H1 (cell line): ENCODE measurements at regions not wholly inside any gene's neighbourhood (a gene's known extent, or its start where the extent isn't known, plus 50 kb on each side); places are given as distances from the start of the nearest gene placed in this dataset.
A peak's percentile ranks its signal among the peaks of the same experiment; 100 is the strongest.

Source experiments
- CTCF ChIA-PET: fragments of 300-600 bp; sonication (Branson Sonifier 250); formaldehyde crosslinking; loops from one replicate; lab custom pipeline; 2021; ENCODE audit not compliant: partially characterized antibody; lab: Charles Lee
- POLR2A ChIA-PET: fragments of 300-600 bp; sonication (Branson Sonifier 250); formaldehyde crosslinking; loops from one replicate; lab custom pipeline; 2021; ENCODE audit warnings: inconsistent platforms; ENCODE audit not compliant: partially characterized antibody; lab: Charles Lee
- DNase-seq, 2 experiments: peaks; one replicate each; pipeline versions ENCODE4 v3.0.0 to v3.0.0-alpha.2; 2010 to 2022; ENCODE audit warnings: low spot score in 2 of 2, low read depth in 1 of 2, mixed read lengths in 1 of 2
- FAIRE-seq: peaks from 2 replicates; lab custom pipeline; 2011; peaks lifted over from hg19 to GRCh38; lab: Jason Lieb, UNC
- H2AFZ ChIP-seq: 2 replicates; pipeline ENCODE4 v1.8.1; 2012; ENCODE audit warnings: low read length, inconsistent platforms
- H2AK5ac ChIP-seq: 2 replicates; pipeline ENCODE4 v1.6.1; 2013; ENCODE audit warnings: low read depth, low read length
- H2BK120ac ChIP-seq: replicated peaks from 2 replicates; pipeline ENCODE3; 2013; ENCODE audit warnings: low read depth, low read length, inconsistent platforms
- H2BK12ac ChIP-seq: 2 replicates; pipeline ENCODE4 v1.6.1; 2013; ENCODE audit warnings: low read depth, low read length
- H2BK15ac ChIP-seq: 2 replicates; pipeline ENCODE4 v1.6.1; 2013; ENCODE audit warnings: low read length
- H2BK20ac ChIP-seq: 2 replicates; pipeline ENCODE4 v1.6.1; 2013; ENCODE audit warnings: low read length
- H2BK5ac ChIP-seq: 2 replicates; pipeline ENCODE4 v1.6.1; 2013; ENCODE audit warnings: low read depth, low read length
- H3K14ac ChIP-seq: 2 replicates; pipeline ENCODE4 v1.6.1; 2013; ENCODE audit warnings: inconsistent platforms; ENCODE audit not compliant: insufficient read length
- H3K18ac ChIP-seq: 2 replicates; pipeline ENCODE4 v1.6.1; 2013; ENCODE audit warnings: low read length; ENCODE audit errors: extremely low read depth
- H3K23ac ChIP-seq: 2 replicates; pipeline ENCODE4 v1.6.1; 2013; ENCODE audit warnings: inconsistent platforms; ENCODE audit not compliant: insufficient read length
- H3K23me2 ChIP-seq: 2 replicates; pipeline ENCODE4 v1.6.1; 2013; ENCODE audit warnings: low read depth, low read length
- H3K27ac ChIP-seq: 2 replicates; pipeline ENCODE4 v1.6.1; 2011; ENCODE audit warnings: low read depth, low read length, inconsistent platforms
- H3K27me3 ChIP-seq, 4 experiments: replicated peaks in 1 of 4; 1 replicate in 1 of 4; 2 replicates in 3 of 4; pipeline versions ENCODE4 v1.6.1 to v1.8.1; 2011 to 2013; ENCODE audit warnings: low read length in 3 of 4, mild to moderate bottlenecking in 3 of 4, inconsistent platforms in 2 of 4, mixed read lengths in 2 of 4, moderate library complexity in 1 of 4; ENCODE audit not compliant: control insufficient read depth in 3 of 4, insufficient read depth in 3 of 4; ENCODE audit errors: extremely low read depth in 1 of 4
- H3K36me3 ChIP-seq, 4 experiments: 2 replicates each; pipeline versions ENCODE4 v1.6.1 to v1.8.1; 2011 to 2013; ENCODE audit warnings: mild to moderate bottlenecking in 4 of 4, low read length in 3 of 4, moderate library complexity in 2 of 4, control low read depth in 1 of 4, inconsistent platforms in 1 of 4; ENCODE audit not compliant: insufficient read depth in 4 of 4, control insufficient read depth in 2 of 4
- H3K4ac ChIP-seq: replicated peaks from 2 replicates; pipeline ENCODE3; 2013; ENCODE audit warnings: low read length, low read depth, mixed read lengths, inconsistent platforms; ENCODE audit not compliant: insufficient read length
- H3K4me1 ChIP-seq, 4 experiments: replicated peaks in 1 of 4; 1 replicate in 1 of 4; 2 replicates in 3 of 4; pipeline versions ENCODE4 v1.6.1 to v1.8.1; 2011 to 2013; ENCODE audit warnings: low read length in 3 of 4, inconsistent platforms in 2 of 4, mixed read lengths in 1 of 4; ENCODE audit not compliant: insufficient read depth in 4 of 4, control insufficient read depth in 3 of 4
- H3K4me2 ChIP-seq, 2 experiments: 2 replicates each; pipeline versions ENCODE4 v1.6.1 to v1.8.1; 2011 to 2013; ENCODE audit warnings: low read depth in 2 of 2, low read length in 2 of 2, control low read depth in 1 of 2, inconsistent platforms in 1 of 2, mild to moderate bottlenecking in 1 of 2; ENCODE audit not compliant: insufficient read depth in 1 of 2
- H3K4me3 ChIP-seq, 4 experiments: fragments of 200-600, 300-600 bp in 1 of 4; sonication (generic), shearing (Covaris generic), sonication (Bioruptor Twin) in 1 of 4; 2 replicates each; pipeline versions ENCODE4 v1.5.1 to v1.8.1; 2011 to 2016; ENCODE audit warnings: low read length in 4 of 4, low read depth in 3 of 4, control low read depth in 2 of 4, inconsistent platforms in 2 of 4, mild to moderate bottlenecking in 2 of 4, mixed read lengths in 1 of 4, moderate library complexity in 1 of 4; ENCODE audit not compliant: insufficient read depth in 2 of 4; ENCODE audit errors: extremely low read depth in 1 of 4
- H3K56ac ChIP-seq: replicated peaks from 2 replicates; pipeline ENCODE3; 2013; ENCODE audit warnings: low read depth, mild to moderate bottlenecking, mixed read lengths, low read length, inconsistent platforms; ENCODE audit not compliant: insufficient read length
- H3K79me1 ChIP-seq: 2 replicates; pipeline ENCODE4 v1.6.1; 2013; ENCODE audit warnings: low read depth, low read length, control low read depth
- H3K79me2 ChIP-seq, 2 experiments: 2 replicates each; pipeline versions ENCODE4 v1.6.1 to v1.8.1; 2012 to 2013; ENCODE audit warnings: low read length in 2 of 2, mild to moderate bottlenecking in 2 of 2, inconsistent platforms in 1 of 2; ENCODE audit not compliant: insufficient read depth in 2 of 2, control insufficient read depth in 1 of 2
- H3K9ac ChIP-seq, 4 experiments: replicated peaks in 1 of 4; 1 replicate in 1 of 4; 2 replicates in 3 of 4; pipeline versions ENCODE4 v1.6.1 to v1.8.1; 2011 to 2013; ENCODE audit warnings: low read depth in 3 of 4, low read length in 3 of 4, control low read depth in 2 of 4, mild to moderate bottlenecking in 2 of 4, moderate library complexity in 2 of 4, inconsistent platforms in 1 of 4; ENCODE audit errors: extremely low read depth in 1 of 4
- H3K9me3 ChIP-seq, 2 experiments: 2 replicates each; pipeline versions ENCODE4 v1.6.1 to v1.8.1; 2012 to 2013; ENCODE audit warnings: mild to moderate bottlenecking in 2 of 2, moderate library complexity in 2 of 2, control low read depth in 1 of 2, inconsistent platforms in 1 of 2, low read depth in 1 of 2, low read length in 1 of 2, mixed read lengths in 1 of 2; ENCODE audit not compliant: insufficient read depth in 2 of 2
- H4K20me1 ChIP-seq, 2 experiments: replicated peaks in 1 of 2; 2 replicates each; pipeline versions ENCODE3 to v1.8.1; 2011 to 2013; ENCODE audit warnings: inconsistent platforms in 2 of 2, low read length in 2 of 2, mild to moderate bottlenecking in 1 of 2; ENCODE audit not compliant: insufficient read depth in 2 of 2, control insufficient read depth in 1 of 2
- H4K5ac ChIP-seq: 2 replicates; pipeline ENCODE4 v1.6.1; 2013; ENCODE audit warnings: low read length, low read depth, mixed read lengths, inconsistent platforms; ENCODE audit not compliant: insufficient read length
- H4K8ac ChIP-seq: 2 replicates; pipeline ENCODE4 v1.8.0; 2013; ENCODE audit warnings: mild to moderate bottlenecking, moderate library complexity, low read length, inconsistent platforms; ENCODE audit not compliant: insufficient read depth; ENCODE audit errors: extremely low read depth
- H4K91ac ChIP-seq: replicated peaks from 2 replicates; pipeline ENCODE3; 2013; ENCODE audit warnings: low read length, mixed read lengths, inconsistent platforms; ENCODE audit not compliant: insufficient read length
- BRCA1 ChIP-seq: IDR thresholded peaks from 2 replicates; pipeline ENCODE4 v1.6.1; 2012; ENCODE audit warnings: low read depth, low read length, improper control_type of control experiment
- CBX5 ChIP-seq: fragments of 300-800, 300-1000 bp; sonication (generic); IDR thresholded peaks from 2 replicates; pipeline ENCODE4 v1.7.1; 2016; ENCODE audit warnings: antibody characterized with exemption, low read length, low read depth
- CBX8 ChIP-seq: fragments of 300-800, 300-1000 bp; sonication (generic); IDR thresholded peaks from 2 replicates; pipeline ENCODE4 v1.7.1; 2016; ENCODE audit warnings: low read depth, low read length, borderline replicate concordance
- NRF1 ChIP-seq: IDR thresholded peaks from 2 replicates; pipeline ENCODE4 v1.6.1; 2011; ENCODE audit warnings: mild to moderate bottlenecking, low read depth, low read length, improper control_type of control experiment
- RBBP5 ChIP-seq: IDR thresholded peaks from 2 replicates; pipeline ENCODE4 v1.7.1; 2012; ENCODE audit warnings: low read depth, mild to moderate bottlenecking, inconsistent platforms, low read length, moderate library complexity, borderline replicate concordance
- SAP30 ChIP-seq: fragments of 300-600 bp; sonication (generic); IDR thresholded peaks from 2 replicates; pipeline ENCODE4 v1.7.1; 2012; ENCODE audit warnings: low read length, moderate library complexity, mild to moderate bottlenecking, inconsistent platforms; ENCODE audit not compliant: insufficient read depth, insufficient replicate concordance
- SIX5 ChIP-seq: IDR thresholded peaks from 2 replicates; pipeline ENCODE4 v1.6.1; 2011; ENCODE audit warnings: mild to moderate bottlenecking, low read depth, low read length
- SP1 ChIP-seq: IDR thresholded peaks from 2 replicates; pipeline ENCODE4 v1.6.1; 2011; ENCODE audit warnings: low read depth, low read length
- TBP ChIP-seq: IDR thresholded peaks from 2 replicates; pipeline ENCODE4 v1.6.1; 2011; ENCODE audit warnings: low read depth, low read length, improper control_type of control experiment
- TEAD4 ChIP-seq: IDR thresholded peaks from 2 replicates; pipeline ENCODE4 v1.6.1; 2012; ENCODE audit warnings: low read depth, low read length, inconsistent platforms, mixed read lengths
- ZNF274 ChIP-seq: IDR thresholded peaks from 2 replicates; pipeline ENCODE4 v1.7.0; 2012; ENCODE audit warnings: low read length, borderline replicate concordance; ENCODE audit errors: extremely low read depth
- WGBS, 2 experiments: shearing (Covaris generic) in 1 of 2; methylation state at CpG; one replicate each; pipeline versions ENCODE4 v1.1.6 to v1.1.7; 2013 to 2015; ENCODE audit warnings: low lambda C conversion rate in 2 of 2, mixed read lengths in 2 of 2, inconsistent platforms in 1 of 2, low coverage in 1 of 2, missing lambda C conversion rate in 1 of 2; ENCODE audit not compliant: insufficient replicate concordance in 2 of 2, insufficient coverage in 1 of 2, insufficient read length in 1 of 2; ENCODE audit errors: extremely low coverage in 1 of 2, missing lambda C conversion rate in 1 of 2; 5-methylcytosine and 5-hydroxymethylcytosine counted together

- Histone ChIP-seq H3K18ac (no peak overlapping the region; the same call in 1 of the 2 replicates), H3K4me1 (peaks cover 0 to 7% (median 3%) of the 10 kb centered on the region in 4 experiments; a peak in 5 of 7 replicates), H2AFZ (no peak overlapping the region), H3K27me3 (peaks cover 0 to 3% (median 0%) of the 10 kb centered on the region in 4 experiments; a peak in 3 of 7 replicates), H2AK5ac (no peak overlapping the region), H4K5ac (no peak overlapping the region), H2BK20ac (0 out of 2 replicates have a peak overlapping the region, but pooled peaks have one; percentile 13), H3K36me3 (no peaks in the 10 kb centered on the region; a peak in 2 of 8 replicates), H3K4me3 (no peak overlapping the region), H3K4ac (no peak overlapping the region), H3K23me2 (no peaks in the 10 kb centered on the region), H3K79me2 (no peaks in the 10 kb centered on the region), H3K9ac (no peak overlapping the region), H3K4me2 (no peak overlapping the region), H2BK12ac (peak overlapping the region; percentile 75; the same call in 1 of the 2 replicates), H4K20me1 (no peaks in the 10 kb centered on the region), H4K91ac (peak overlapping the region; percentile 54), H3K9me3 (no peaks in the 10 kb centered on the region), H4K8ac (peak overlapping the region; percentile 69; the same call in 1 of the 2 replicates), H3K27ac (no peak overlapping the region), H3K79me1 (no peaks in the 10 kb centered on the region), H2BK120ac (no peak overlapping the region), H3K56ac (no peak overlapping the region), H2BK15ac (no peak overlapping the region), H3K14ac (no peak overlapping the region), H2BK5ac (peak overlapping the region; percentile 52; the same call in 1 of the 2 replicates), H3K23ac (no peak overlapping the region)
- ChIA-PET POLR2A (interaction anchor here (0.7 kb wide), 1 partner anchor 106 kb away, joined by 4 read pairs; no protein-coding TSS in a partner anchor), CTCF (interaction anchor here (0.7 to 1.7 kb wide), 4 partner anchors 9 to 104 kb away, joined by 3 to 6 read pairs (median 4); no protein-coding TSS in a partner anchor)
- no peak for DNase-seq
- 94% methylated on average over 8 of the region's 8 CpGs; no CpG with 5 or more reads in 1 of the 2 experiments for WGBS, 2 experiments
- TF ChIP-seq SAP30 (no peak), BRCA1 (no peak), TBP (no peak), NRF1 (no peak), SP1 (no peak), CBX5 (no peak), SIX5 (no peak), CBX8 (no peak), RBBP5 (no peak), ZNF274 (no peak), TEAD4 (no peak)
- no peak for FAIRE-seq
Observed at GRCh38 chr18:23330423-23330822, 122.7 kb upstream of the RIOK3 start.
